D721Med (cell line): ENCODE measurements at regions not wholly inside any gene's neighbourhood (a gene's known extent, or its start where the extent isn't known, plus 50 kb on each side); places are given as distances from the start of the nearest gene placed in this dataset.

Source experiments
- DNase-seq: peaks from one replicate; pipeline ENCODE4 v3.0.0; 2011; ENCODE audit warnings: low spot score; ENCODE audit not compliant: insufficient read length
- FAIRE-seq: peaks from 2 replicates; lab custom pipeline; 2011; peaks lifted over from hg19 to GRCh38; lab: Jason Lieb, UNC
- TF ChIP-seq, protein P1 (sequence below): IDR thresholded peaks from 2 replicates; pipeline ENCODE4 v1.5.1; 2012; ENCODE audit warnings: mild to moderate bottlenecking, control low read depth; ENCODE audit not compliant: insufficient read depth; ENCODE audit errors: missing control alignments

DNA sequence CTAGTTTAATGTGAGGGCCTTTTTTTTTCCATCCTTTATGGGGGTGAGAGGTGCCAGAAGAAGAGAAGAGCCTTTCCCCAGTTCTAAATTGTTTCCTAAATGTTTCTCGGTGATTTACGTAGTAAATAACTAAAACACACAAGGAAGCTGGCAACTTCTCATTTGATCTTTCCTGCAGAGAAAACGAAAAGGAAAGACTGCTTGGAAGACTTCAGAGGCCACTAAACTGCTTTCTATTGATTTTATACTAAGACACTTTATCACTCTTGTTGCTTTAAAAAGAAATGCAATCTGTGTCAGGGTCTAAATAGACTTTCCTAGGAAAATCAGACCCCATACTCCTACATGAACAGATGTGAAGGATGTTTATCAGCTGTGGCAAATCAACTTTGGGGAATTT lies 52.1 kb upstream of the KAZN start:
- no peak for DNase-seq
- TF ChIP-seq, protein P1, sequence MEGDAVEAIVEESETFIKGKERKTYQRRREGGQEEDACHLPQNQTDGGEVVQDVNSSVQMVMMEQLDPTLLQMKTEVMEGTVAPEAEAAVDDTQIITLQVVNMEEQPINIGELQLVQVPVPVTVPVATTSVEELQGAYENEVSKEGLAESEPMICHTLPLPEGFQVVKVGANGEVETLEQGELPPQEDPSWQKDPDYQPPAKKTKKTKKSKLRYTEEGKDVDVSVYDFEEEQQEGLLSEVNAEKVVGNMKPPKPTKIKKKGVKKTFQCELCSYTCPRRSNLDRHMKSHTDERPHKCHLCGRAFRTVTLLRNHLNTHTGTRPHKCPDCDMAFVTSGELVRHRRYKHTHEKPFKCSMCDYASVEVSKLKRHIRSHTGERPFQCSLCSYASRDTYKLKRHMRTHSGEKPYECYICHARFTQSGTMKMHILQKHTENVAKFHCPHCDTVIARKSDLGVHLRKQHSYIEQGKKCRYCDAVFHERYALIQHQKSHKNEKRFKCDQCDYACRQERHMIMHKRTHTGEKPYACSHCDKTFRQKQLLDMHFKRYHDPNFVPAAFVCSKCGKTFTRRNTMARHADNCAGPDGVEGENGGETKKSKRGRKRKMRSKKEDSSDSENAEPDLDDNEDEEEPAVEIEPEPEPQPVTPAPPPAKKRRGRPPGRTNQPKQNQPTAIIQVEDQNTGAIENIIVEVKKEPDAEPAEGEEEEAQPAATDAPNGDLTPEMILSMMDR: no peak
- no peak for FAIRE-seq
